HG03159 (cell line): ENCODE measurements at regions not wholly inside any gene's neighbourhood (a gene's known extent, or its start where the extent isn't known, plus 50 kb on each side); places are given as distances from the start of the nearest gene placed in this dataset.

ENCODE experiments used
- ATAC-seq: cut with Tn5 transposase; IDR thresholded peaks from one replicate; pipeline ENCODE4 v1.9.1; 2021; ENCODE audit warnings: mild to moderate bottlenecking, moderate library complexity; ENCODE audit not compliant: unreplicated experiment

- no peak for ATAC-seq
Observed at GRCh38 chr1:216827251-216827650, 104.0 kb upstream of the ESRRG start.

- ATAC-seq, result no peak
Observed at GRCh38 chr1:216826646-216827045, 103.4 kb upstream of the ESRRG start.

DNA sequence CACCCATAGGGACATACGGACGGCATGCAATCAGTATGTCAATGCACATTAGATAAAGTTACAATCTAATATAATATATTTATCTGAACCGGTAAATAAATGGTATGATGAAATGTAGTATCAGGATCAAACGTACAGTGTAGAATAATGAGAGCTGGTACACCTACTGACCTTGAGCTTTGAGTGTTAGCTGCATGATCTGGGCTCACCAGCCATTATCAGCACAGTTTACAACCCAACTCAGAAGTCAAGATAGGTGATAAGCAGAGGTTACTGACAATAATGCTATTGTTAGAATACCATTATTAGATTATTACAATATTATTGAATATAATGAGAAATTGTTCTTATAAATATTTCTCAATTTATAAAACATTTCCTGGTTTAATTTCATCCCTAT is 103.0 kb upstream of the ESRRG start:
- no peak for ATAC-seq

DNA sequence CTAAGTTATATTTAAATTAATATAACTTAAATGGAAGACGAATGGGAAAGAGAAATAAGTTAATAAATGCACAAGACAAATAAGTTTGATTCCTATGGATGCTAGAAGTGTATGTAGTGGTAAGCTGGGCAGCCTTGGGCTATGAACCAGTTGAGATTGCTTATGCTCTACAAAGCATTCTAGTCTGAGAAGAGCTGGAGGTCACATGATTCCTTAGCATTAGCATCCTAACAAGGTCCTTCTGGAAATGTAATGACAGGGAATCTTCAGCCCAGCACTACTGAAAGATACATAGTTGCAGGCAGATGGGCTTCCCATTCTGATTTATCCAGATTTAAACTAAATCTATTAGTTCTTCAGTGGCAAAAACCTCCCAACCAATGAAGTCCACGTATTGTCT is 102.3 kb upstream of the ESRRG start:
- ATAC-seq, result no peak

GRCh38 chr1:216824511-216824910 is 101.3 kb upstream of the ESRRG start:
- no peak for ATAC-seq

DNA sequence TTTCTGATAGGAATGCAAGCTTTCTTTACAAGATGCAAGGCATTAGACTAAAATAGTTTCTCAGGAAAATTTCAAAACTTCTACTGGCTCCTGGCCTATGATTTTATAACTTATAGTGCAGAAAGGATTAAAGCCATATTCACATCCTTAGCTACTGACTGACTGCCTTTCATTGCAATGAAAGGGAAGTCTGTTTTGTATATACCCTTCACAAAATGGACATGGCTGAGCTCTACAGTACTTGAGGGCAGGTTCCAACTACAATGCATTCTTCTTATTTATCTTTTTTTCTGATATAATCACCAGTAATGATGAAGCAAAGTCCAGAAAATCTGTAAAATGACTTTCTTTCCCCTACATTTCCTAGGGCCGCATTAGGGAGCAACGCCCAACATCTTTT is 100.5 kb upstream of the ESRRG start:
- ATAC-seq, result no peak

GRCh38 chr1:216822480-216822879 is 99.3 kb upstream of the ESRRG start:
- ATAC-seq, result no peak

DNA sequence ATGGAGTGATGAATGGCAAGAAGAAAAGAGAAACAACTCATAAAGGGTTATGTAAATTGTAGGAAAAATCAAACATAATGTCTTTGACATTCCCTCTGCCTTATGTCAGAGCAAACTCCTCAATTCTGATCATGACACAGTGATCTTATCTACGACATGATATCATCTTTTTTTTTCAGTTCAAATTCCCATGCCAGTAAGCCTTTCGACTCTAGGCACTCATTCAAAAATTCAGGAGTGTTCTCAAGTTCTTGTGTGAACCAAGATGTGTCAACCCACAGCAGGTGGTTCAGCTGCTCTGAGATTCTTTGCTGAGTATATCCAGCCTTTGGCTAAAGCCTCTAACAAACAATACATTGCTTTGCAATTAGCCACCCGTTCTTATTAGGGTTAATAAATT is 97.1 kb upstream of the ESRRG start:
- no peak for ATAC-seq

DNA sequence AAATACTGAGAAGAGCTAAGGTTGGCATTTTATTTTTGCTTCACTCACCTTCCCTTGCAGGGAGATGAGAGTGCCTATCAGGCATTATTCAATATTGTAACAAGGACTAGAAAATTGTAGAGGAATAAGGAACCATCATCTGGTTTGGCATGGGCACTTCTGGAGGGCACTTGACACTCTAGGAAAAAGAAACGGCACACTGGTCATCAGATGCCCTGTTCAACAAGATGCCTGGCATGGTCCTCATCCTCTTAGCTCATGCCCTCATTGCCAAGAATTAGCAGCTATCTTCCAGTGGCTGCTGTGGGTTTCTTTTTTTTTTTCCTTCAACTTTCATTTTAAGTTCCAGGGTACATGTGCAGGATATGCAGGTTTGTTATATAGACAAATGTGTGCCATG is 95.1 kb upstream of the ESRRG start:
- ATAC-seq, result no peak

DNA sequence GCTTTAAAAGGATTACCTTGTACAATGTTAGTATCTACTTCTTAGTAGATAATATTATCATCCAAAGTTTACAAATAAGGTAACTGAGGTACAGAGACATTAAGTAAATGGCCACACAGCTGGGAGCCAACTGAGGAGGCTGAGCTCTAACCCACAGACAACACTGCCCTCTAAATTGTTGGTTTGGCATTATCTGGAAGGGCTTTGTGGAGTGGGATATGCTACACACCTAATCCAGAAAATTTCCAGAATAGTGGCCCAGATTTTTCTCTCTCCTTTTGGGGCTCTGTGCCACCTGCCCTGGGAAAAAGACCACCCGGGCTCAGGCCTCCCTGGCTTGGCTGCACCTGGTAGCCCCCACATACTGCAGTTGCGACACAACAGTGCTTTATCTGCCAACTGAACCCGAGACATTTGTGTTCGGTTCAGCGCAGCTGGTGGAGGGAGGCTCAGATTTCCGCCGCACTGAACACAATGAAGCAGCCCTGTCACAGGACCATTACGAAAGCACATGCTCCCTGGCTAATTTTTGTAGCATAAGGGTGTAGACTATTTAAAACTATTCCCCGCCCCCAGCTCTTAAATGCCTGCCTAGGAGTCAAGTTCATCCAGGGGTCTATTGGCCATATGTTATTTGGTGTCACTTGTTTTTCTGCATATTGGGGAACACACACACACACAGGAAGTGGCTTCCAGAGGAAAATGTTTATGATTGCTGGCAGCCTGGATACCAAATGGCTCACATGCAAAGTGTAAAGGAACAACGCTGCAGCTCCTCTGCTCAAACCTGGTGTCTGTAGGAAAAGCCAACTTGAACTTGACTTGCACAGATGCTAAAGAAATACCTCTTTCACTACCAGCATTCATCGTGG is 92.3 kb upstream of the ESRRG start:
- no peak for ATAC-seq

DNA sequence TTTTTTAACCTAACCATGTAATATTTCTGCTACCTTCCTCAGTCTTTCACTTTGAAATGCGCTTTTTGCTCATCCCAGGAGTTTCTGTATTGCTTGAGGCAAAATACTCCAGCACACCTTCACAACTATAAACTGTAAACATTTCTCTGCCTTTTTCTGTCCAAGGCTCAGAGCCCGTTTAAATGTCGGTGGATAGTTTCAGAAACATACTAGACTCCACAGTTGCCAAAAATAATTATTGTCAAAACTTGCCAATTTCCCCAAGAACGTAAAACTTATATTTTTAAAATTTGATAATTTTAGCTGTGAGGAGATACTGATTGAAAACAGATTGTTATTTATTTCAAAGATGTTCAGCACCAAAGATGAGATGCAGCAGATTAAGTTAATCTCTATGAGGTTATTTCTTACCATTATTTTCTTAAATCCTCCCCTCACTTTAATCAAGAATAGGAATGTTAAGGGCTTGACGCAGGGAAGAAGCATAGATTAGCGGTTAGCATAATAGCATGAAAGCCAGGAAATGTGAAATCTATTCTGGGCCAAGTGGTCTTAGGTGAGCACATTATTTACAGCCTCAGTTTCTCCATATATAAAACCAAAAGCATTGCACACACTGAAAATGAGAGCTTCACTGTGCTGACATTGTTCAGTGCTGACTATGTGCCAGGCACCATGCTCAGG is 91.5 kb upstream of the ESRRG start:
- ATAC-seq, result no peak

GRCh38 chr1:216812966-216813365 is 89.7 kb upstream of the ESRRG start:
- no peak for ATAC-seq

DNA sequence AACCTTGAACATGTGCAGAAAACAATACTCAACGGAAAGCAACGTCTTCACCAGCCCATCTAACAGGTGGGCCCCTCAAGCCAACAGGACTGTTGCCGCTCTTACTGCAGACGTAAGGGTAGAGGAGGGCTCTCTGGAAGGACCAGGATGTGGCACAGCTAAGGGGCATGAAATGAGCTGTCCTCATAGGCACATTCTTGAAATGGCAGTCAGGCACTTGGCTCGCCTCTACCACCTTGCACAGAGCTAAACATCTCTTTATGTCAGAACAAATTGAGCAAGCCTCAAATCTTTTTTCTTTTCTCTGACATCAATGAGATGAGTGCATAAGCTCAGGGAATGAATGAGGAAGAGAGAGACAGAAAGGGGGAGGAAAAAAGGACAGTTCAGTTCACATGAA is 86.4 kb upstream of the ESRRG start:
- ATAC-seq, result no peak

DNA sequence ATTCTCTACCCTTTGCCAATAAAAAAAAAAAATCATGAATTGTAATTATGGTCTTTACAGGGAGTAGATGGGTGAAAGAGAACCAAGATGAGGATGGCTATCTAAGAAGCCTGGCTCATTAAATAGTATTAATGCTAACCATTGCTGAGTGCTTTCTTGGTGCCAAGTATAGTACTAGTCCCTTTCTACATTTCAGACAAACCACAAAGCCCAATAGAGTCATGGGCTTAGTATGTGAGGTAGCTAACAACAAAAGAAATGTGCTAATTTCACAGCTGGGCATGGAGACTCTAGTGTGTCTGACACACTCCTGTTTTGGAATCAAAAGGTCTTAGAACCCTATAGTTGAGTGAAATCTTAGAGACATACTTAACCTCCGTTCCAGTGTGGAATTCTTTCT is 84.5 kb upstream of the ESRRG start:
- no peak for ATAC-seq

DNA sequence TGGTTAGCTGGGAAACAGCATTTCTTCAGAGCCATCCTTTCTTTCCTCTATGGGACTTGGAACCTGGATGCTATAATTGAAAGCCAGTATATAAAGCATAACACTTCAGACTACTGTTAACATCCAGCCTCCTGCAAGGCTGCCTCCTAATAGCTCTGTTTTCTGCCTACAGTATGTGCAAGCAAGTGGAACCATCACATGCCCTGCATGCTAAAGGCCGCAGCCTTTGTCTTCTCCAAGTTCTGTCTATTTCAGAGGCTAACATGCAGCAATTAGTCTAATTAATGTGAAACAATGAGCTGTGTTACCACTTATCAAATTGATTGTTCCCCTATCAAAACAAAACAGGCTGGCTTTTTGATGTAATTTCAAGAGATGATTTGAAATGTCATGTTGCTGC is 82.7 kb upstream of the ESRRG start:
- no peak for ATAC-seq

- no peak for ATAC-seq
Observed at GRCh38 chr1:216805233-216805632, 82.0 kb upstream of the ESRRG start.

GRCh38 chr1:216804111-216804510 is 80.9 kb upstream of the ESRRG start:
- ATAC-seq, result no peak

GRCh38 chr1:216794586-216794985 is 71.4 kb upstream of the ESRRG start:
- no peak for ATAC-seq

GRCh38 chr1:216793973-216794372 is 70.7 kb upstream of the ESRRG start:
- ATAC-seq, result no peak

DNA sequence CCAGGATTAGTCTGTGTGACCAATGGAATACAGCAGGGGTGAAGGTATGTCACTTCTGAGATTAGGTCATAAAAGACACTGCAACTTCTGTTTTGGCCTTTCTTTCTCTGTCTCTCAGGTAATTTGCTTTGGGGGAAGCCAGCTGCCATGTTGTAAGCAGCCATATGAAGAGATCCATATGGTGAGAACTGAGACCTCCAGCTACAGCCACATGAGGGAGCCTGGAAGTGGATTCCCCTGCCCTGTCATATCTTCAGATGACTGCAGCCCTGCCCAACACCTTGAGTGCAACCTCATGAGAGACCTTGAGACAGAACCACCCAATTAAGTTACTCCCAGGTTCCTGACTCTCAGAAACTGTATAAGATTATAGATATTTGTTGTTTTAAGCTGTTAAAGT is 70.1 kb upstream of the ESRRG start:
- no peak for ATAC-seq

DNA sequence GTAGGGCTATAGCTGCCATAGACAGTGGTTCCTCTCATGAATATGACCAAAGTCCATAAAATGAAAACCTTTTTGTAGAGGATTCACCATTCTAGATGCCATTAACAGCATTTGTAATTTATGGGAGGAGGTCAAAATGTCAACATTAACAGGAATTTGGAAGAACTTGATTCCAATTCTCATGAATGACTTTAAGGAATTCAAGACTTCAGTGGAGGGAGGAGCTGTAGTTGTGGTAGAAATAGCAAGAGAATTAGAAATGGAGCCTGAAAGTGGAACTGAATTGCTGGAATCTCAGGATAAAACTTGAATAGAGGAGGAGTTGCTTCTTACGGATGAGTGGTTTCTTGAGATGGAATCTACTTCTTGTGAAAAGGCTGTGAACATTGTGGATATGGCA is 65.4 kb upstream of the ESRRG start:
- no peak for ATAC-seq

- ATAC-seq, result no peak
Observed at GRCh38 chr1:216785737-216786136, 62.5 kb upstream of the ESRRG start.

DNA sequence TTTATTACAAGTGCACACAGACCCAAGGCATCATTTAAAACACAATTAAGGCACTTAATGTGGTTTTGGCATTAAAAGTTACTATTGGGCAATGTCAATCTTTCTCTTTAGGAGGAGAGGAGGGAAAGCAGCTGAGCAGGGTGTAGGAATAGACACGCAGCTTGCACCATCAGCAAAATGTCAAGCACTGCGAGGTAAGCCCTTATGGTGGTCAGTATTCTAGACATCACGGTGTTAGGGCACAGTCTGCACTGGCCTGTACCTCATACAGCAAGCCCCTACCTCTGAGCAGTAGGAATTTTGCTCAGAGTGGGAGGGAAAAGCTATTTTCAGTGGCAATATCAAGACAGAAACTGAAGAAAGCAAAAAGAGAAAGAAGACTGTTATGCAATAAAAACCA is 62.0 kb upstream of the ESRRG start:
- no peak for ATAC-seq
